Activated CD4-positive, alpha-beta T cell treated with anti-CD3 and anti-CD28 coated beads for 36 hours (primary cell): ENCODE measurements at regions not wholly inside any gene's neighbourhood (a gene's known extent, or its start where the extent isn't known, plus 50 kb on each side); places are given as distances from the start of the nearest gene placed in this dataset.

Experiments used
- ATAC-seq: fragments of 200-7000 bp; cut with Tn5 transposase; one replicate; pipeline ENCODE4 v1.10.0; 2021; ENCODE audit warnings: mild to moderate bottlenecking, moderate library complexity
- CTCF ChIA-PET: fragments of 350-600 bp; sonication (Branson Sonifier 250); formaldehyde crosslinking; loops from one replicate; lab custom pipeline; 2021; ENCODE audit warnings: antibody characterized with exemption; lab: Charles Lee
- POLR2A ChIA-PET: fragments of 350-600 bp; sonication (Branson Sonifier 250); formaldehyde crosslinking; loops from one replicate; lab custom pipeline; 2021; ENCODE audit warnings: antibody characterized with exemption, inconsistent platforms; lab: Charles Lee
- DNase-seq: peaks from one replicate; pipeline ENCODE4 v3.0.0-alpha.2; 2020
- H3K27ac Mint-ChIP-seq: one replicate; pipeline ENCODE4 v1.8.0; 2021; ENCODE audit warnings: mixed read lengths
- H3K27me3 Mint-ChIP-seq: one replicate; pipeline ENCODE4 v1.8.0; 2021; ENCODE audit warnings: mixed read lengths
- H3K36me3 Mint-ChIP-seq: one replicate; pipeline ENCODE4 v1.8.0; 2021; ENCODE audit warnings: low read depth, mixed read lengths
- H3K4me1 Mint-ChIP-seq: one replicate; pipeline ENCODE4 v1.8.0; 2021; ENCODE audit warnings: mixed read lengths
- H3K4me3 Mint-ChIP-seq: one replicate; pipeline ENCODE4 v1.8.0; 2021; ENCODE audit warnings: mild to moderate bottlenecking, moderate library complexity, mixed read lengths
- H3K9me3 Mint-ChIP-seq: one replicate; pipeline ENCODE4 v1.8.0; 2021; ENCODE audit warnings: low read depth, mixed read lengths
- intact Hi-C, 2 experiments: fragments of 100-400 bp; cut with DNase I in 1 of 2; cut with micrococcal nuclease in 1 of 2; formaldehyde crosslinking; loops; one replicate each; pipeline versions ENCODE4 v1.14.2 to v1.15.1; 2022 to 2024; cut with DNase I, micrococcal nuclease

DNA sequence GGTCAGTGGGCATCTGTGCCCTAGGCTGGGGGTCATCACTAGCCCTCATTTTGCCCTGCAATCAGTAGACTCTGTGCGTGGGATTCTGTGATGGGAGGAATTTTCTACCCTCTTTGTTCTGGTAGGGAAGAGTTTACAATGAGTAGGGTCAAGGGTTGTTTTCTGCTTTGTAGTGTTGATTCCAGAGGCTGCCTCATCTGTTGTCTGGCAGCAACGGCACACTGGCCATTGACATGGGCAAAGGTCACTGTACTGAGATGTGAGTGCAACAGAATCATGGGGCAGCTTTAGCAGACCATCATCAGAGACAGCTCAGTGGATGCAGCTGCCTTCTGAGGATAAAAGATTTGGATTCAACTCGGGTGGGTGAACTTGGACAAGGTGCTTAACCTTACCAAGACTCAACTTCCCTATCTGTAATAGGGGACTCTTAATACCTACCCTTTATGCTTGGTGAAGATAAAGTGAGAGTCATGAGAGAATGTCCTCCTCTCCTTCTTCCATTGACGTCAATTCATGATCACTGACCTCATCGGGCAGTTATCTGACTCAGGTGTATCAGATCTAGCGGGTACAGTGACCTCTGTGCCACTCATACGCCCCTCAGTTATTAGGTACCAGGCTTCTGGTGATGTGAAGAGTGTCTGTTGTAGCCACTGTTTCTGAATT is 127.5 kb downstream of the RPLP1 start:
- ChIA-PET CTCF (no interaction called here), POLR2A (no interaction called here)
- intact Hi-C loops: loop anchor here (5.0 to 10.0 kb wide), 5 partner anchors 135 to 897 kb away; partner anchors contain the start of gene TLE3 (in 1 of the 2)

DNA sequence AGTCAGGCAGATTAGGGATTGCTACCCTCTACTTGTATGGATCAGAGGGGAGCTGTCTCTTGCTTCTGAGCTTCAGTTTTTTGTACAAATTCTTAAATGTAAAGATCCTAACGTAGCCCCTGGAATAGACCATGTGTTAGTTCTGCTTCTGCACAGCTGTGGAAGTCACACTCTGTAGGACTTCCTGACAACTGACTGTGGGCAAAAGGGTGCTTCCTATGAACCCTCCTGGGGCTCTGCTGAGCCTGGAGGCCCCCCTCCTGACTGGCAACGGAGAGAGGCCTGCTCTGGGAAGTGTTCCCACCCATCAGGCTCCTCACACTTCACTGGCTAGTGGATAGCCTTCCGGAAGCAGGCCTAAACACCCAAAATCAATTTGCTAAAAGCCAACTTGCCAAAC is 131.0 kb downstream of the RPLP1 start:
- Mint-ChIP-seq H3K27me3 (no peaks in the 10 kb centered on the region), H3K4me3 (no peak overlapping the region), H3K27ac (no peak overlapping the region), H3K9me3 (no peaks in the 10 kb centered on the region), H3K36me3 (no peaks in the 10 kb centered on the region), H3K4me1 (peaks cover 7% of the 10 kb centered on the region)
- CTCF ChIA-PET: no interaction called here
- ATAC-seq (no peak), DNase-seq (no peak)
- intact Hi-C loops: no loop called here
- POLR2A ChIA-PET: no interaction called here

More for the DNA sequence above, 127.5 kb downstream of the RPLP1 start:
- no peak overlapping the region for H3K27ac Mint-ChIP-seq
- H3K9me3 Mint-ChIP-seq: no peaks in the 10 kb centered on the region
- ATAC-seq: no peak
- H3K4me3 Mint-ChIP-seq: no peak overlapping the region
- DNase-seq: no peak
- no peaks in the 10 kb centered on the region for H3K27me3 Mint-ChIP-seq
- H3K4me1 Mint-ChIP-seq: peaks cover 23% of the 10 kb centered on the region
- no peaks in the 10 kb centered on the region for H3K36me3 Mint-ChIP-seq

DNA sequence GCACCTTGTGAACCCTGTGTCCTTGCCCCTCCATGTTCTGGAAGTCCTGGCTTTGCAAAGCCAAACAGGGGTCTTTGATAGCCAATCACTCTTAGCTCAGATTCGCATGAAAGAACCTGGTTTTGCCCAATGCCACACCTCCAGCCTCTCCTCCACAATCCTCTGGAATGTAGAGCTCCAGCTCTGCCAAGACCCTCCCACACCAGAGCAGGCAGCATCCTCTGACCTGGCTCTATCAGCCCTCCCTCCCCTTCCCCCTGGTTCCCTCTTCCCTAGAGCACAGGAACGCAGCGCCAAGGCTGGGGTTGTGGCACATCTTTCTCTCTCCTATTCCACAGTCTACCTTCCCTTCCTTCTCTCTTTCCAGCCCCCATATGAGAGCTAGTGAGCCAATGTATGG is 133.3 kb downstream of the RPLP1 start:
- Mint-ChIP-seq H3K36me3 (no peaks in the 10 kb centered on the region), H3K9me3 (no peaks in the 10 kb centered on the region), H3K4me1 (peaks cover 7% of the 10 kb centered on the region), H3K27ac (no peak overlapping the region), H3K27me3 (no peaks in the 10 kb centered on the region), H3K4me3 (no peak overlapping the region)
- ChIA-PET CTCF (interaction anchor here (0.9 kb wide), 1 partner anchor 9 kb away, joined by 6 read pairs; no protein-coding TSS in a partner anchor), POLR2A (no interaction called here)
- no peak for DNase-seq
- intact Hi-C loops: no loop called here
- no peak for ATAC-seq

DNA sequence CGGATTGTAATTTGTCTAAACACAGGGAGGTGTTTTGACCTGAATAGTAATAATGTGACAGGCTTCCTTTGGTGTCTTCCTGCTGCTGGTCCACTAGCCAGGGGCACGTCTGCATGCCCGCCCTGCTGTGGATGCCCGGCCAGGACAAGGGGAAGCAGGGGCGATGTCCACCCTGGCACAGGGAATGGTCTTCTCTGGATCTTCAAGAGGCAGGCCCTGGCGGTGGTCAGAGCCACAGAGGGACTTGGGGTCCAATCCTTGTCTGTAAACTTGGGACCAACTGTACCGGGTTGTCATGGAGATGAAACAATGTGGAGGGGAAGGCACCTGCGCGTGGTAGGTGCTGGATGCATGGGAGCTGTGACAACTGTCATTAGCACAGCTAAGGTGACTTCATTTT is 134.1 kb downstream of the RPLP1 start:
- Mint-ChIP-seq H3K9me3 (no peaks in the 10 kb centered on the region), H3K36me3 (no peaks in the 10 kb centered on the region), H3K27me3 (no peaks in the 10 kb centered on the region), H3K4me1 (peaks cover 7% of the 10 kb centered on the region), H3K4me3 (no peak overlapping the region), H3K27ac (no peak overlapping the region)
- no peak for ATAC-seq
- POLR2A ChIA-PET: no interaction called here
- intact Hi-C loops: no loop called here
- DNase-seq: no peak
- CTCF ChIA-PET: no interaction called here

DNA sequence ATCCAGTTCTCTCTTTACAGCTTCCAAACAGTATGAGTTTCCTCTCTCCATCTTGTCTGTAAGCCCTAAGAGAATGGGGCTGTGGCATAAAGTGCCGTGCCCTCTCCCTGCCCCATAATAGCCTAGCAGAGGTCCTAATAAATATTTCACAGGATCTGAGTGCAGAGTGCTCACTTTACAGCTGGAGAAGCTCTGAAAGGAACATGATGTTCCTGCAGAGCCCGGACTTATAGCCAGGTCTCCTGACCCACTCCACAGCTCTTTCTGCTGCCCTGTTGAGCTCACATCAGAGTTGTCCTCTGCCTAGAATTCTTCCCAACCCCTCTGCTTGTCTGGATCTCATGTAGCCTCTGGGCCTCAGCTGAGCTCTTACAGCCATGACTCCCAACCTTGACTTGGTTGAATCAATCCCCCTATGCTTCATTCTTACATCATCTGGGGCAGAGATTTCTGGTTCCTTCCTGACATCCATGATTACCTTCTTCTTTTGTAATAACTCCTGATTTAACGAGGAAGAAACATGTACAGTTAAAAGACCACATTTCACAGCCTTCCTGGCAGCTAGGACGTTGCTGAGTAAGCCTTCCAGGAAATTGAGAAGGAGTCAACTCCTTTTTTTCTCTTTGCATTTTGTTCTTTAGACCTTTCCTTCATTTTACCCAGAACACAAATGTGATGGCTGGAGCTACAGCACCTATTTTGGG is 135.3 kb downstream of the RPLP1 start:
- DNase-seq (no peak), ATAC-seq (no peak)
- no peaks in the 10 kb centered on the region for H3K36me3 Mint-ChIP-seq
- no peak overlapping the region for H3K4me3 Mint-ChIP-seq
- H3K4me1 Mint-ChIP-seq: peaks cover 7% of the 10 kb centered on the region
- no peaks in the 10 kb centered on the region for H3K9me3 Mint-ChIP-seq
- POLR2A ChIA-PET: no interaction called here
- CTCF ChIA-PET: interaction anchor here (1.2 to 1.6 kb wide), 2 partner anchors 11 to 75 kb away, joined by 3 to 6 read pairs; no protein-coding TSS in a partner anchor
- peak overlapping the region; percentile 34 for H3K27ac Mint-ChIP-seq
- no peaks in the 10 kb centered on the region for H3K27me3 Mint-ChIP-seq
- intact Hi-C loops: no loop called here

DNA sequence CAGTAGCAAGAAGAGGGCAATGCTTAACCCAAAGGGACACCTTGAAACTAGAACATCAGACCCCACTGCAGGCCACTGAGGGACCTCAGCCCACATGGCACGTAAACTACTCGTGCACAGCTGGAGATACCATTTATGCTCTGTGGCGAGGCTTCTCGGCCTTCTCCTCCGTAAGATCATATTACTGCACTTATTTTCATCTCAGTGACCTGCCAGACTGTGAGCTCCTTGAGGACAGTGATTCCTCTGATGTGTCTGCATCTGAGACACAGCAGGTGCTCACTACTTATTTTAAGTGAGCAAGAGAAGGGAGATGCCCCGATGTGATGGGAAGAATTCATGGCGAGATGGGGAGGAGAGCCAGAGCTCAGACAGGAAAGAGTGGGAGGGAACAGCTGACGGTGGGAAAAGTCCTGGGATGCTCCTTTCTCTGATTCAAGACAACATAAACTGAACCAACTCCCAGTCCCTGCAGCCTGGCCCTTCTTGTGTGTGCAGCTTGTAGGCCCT is 137.6 kb downstream of the RPLP1 start:
- Mint-ChIP-seq H3K36me3 (no peaks in the 10 kb centered on the region), H3K9me3 (no peaks in the 10 kb centered on the region), H3K4me1 (peaks cover 10% of the 10 kb centered on the region), H3K4me3 (no peak overlapping the region), H3K27ac (no peak overlapping the region), H3K27me3 (no peaks in the 10 kb centered on the region)
- ChIA-PET POLR2A (no interaction called here), CTCF (interaction anchor here (0.6 to 1.4 kb wide), 3 partner anchors 68 to 439 kb away, joined by 3 read pairs; no protein-coding TSS in a partner anchor)
- intact Hi-C loops: no loop called here
- no peak for ATAC-seq
- no peak for DNase-seq

DNA sequence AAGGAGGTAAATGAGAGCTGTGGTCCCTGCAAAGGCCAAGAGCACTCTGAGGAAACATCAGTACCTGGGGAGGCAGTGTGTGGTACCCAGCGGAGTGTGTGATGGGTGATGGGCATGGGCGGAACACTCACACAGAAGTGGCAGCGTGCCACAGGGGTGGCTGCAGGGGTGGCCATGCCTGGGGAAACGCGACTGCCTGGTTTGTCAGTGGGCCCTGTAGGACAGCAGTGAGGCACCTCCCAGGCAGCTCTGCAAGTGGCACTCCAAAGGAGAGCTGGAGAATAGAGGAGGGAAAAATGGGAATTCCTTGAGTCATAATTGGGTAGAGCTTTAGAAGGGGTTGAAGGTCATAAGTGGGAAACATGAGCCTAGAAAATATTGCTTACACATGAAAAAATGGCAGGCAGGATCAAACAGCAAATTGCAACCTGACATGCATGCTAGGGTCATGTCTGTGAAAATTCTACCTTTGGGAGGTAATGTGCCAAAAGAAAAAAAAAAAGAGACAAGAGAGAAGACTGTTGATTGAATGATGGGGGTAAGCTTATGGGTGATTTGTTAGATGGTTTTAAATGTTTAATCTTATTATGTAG is 138.4 kb downstream of the RPLP1 start:
- Mint-ChIP-seq H3K36me3 (no peaks in the 10 kb centered on the region), H3K27ac (no peak overlapping the region), H3K4me3 (no peak overlapping the region), H3K9me3 (no peaks in the 10 kb centered on the region), H3K4me1 (peaks cover 10% of the 10 kb centered on the region), H3K27me3 (no peaks in the 10 kb centered on the region)
- intact Hi-C loops: no loop called here
- DNase-seq: no peak
- no peak for ATAC-seq
- POLR2A ChIA-PET: no interaction called here
- CTCF ChIA-PET: interaction anchor here (0.7 kb wide), 1 partner anchor 503 kb away, joined by 3 read pairs; no protein-coding TSS in a partner anchor

DNA sequence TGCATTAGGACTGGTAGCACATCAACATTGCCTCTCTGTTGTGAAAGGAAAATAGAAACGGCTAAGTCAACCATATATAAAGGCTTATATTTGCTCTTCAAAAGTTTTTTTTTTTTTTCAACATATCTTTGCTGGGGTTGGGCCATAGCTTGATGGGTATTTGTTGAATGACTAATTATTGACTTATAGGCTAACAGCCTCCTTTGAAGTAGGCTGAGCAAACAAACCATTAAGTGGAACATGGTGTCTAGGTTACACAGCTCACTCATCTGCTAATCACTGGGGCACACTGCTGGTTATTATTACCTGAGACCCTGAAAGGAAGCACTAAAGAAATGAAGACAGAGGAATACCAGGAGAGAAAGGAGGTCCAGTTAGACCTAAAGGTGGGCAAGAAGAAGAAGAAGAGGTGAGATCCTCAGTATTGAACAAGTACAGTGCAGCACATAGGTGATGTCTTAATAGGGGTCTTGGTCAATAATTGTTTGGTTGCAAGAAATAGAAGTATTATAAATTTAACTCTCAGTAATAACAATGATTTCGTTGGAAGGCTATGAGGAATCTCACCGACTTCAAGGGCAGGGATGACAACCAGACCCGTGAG is 139.4 kb downstream of the RPLP1 start:
- no peak overlapping the region for H3K4me3 Mint-ChIP-seq
- POLR2A ChIA-PET: no interaction called here
- H3K9me3 Mint-ChIP-seq: no peaks in the 10 kb centered on the region
- intact Hi-C loops: no loop called here
- H3K36me3 Mint-ChIP-seq: no peaks in the 10 kb centered on the region
- no peaks in the 10 kb centered on the region for H3K27me3 Mint-ChIP-seq
- CTCF ChIA-PET: interaction anchor here (1.0 kb wide), 1 partner anchor 1038 kb away, joined by 3 read pairs; no protein-coding TSS in a partner anchor
- no peak overlapping the region for H3K27ac Mint-ChIP-seq
- ATAC-seq (no peak), DNase-seq (no peak)
- H3K4me1 Mint-ChIP-seq: peaks cover 10% of the 10 kb centered on the region

DNA sequence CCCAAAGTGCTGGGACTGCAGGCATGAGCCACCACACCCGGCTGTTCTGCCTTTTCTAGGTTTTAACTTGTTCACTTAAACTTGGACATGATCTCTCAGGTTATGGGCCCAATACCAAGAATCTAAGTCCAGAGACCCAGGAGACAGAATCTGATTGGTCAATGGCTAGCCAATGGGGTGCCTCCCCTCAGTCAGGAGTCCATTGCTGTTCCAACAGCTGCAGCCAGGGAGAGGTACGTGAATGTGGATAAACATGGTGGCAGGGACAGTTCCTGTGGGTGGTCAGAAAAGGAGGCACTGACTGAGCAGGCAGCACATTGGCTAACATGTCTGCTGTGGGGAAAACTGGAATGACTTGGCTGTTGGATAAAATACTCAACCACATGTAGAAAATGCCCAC is 140.3 kb downstream of the RPLP1 start:
- POLR2A ChIA-PET: no interaction called here
- intact Hi-C loops: no loop called here

DNA sequence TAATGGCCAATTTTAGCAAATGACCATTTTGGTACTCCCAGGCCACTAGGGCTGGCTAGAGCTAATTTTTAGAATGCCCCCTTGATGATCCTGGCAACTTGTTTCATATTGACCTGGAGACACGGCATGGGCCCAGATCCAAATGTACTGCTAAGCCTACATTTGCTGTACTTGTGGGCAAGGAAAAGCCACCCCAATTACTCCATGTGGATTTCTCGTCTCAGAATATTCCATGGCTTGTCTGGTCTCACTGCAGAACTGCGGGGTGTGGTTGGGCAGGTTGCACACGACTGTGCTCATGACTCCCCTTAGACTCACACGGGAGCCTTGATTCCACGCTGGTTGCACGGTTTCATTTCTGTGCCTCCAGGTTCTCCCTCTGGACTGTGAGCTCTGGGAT is 140.9 kb downstream of the RPLP1 start:
- H3K4me1 Mint-ChIP-seq: peaks cover 8% of the 10 kb centered on the region
- intact Hi-C loops: no loop called here
- DNase-seq (no peak), ATAC-seq (no peak)
- POLR2A ChIA-PET: no interaction called here
- no peaks in the 10 kb centered on the region for H3K36me3 Mint-ChIP-seq
- no peak overlapping the region for H3K27ac Mint-ChIP-seq
- no peaks in the 10 kb centered on the region for H3K9me3 Mint-ChIP-seq
- no peaks in the 10 kb centered on the region for H3K27me3 Mint-ChIP-seq
- CTCF ChIA-PET: interaction anchor here (0.6 to 1.0 kb wide), 2 partner anchors 12 to 62 kb away, joined by 3 read pairs; no protein-coding TSS in a partner anchor
- H3K4me3 Mint-ChIP-seq: no peak overlapping the region

More for the DNA sequence above, 140.3 kb downstream of the RPLP1 start:
- CTCF ChIA-PET: no interaction called here
- peaks cover 8% of the 10 kb centered on the region for H3K4me1 Mint-ChIP-seq
- ATAC-seq (no peak), DNase-seq (no peak)
- H3K4me3 Mint-ChIP-seq: no peak overlapping the region
- H3K9me3 Mint-ChIP-seq: no peaks in the 10 kb centered on the region
- H3K27ac Mint-ChIP-seq: no peak overlapping the region
- no peaks in the 10 kb centered on the region for H3K27me3 Mint-ChIP-seq
- H3K36me3 Mint-ChIP-seq: no peaks in the 10 kb centered on the region
